ENCODE measurements at regions not wholly inside any gene's neighbourhood (a gene's known extent, or its start where the extent isn't known, plus 50 kb on each side); places are given as distances from the start of the nearest gene placed in this dataset.
"Not testable (repeated sequence)": the region's sequence is repeated elsewhere in the genome, so short reads cannot be mapped to it uniquely, and the experiment has no call there.

GRCh38 chr2:195466427-195466826, 190.6 kb upstream of the SLC39A10 start:
- DNase-seq (ENCODE audit: low read depth): no peak

GRCh38 chr2:195461010-195461409, 196.0 kb upstream of the SLC39A10 start:
- DNase-seq (ENCODE audit: low read depth): no peak

GRCh38 chr2:195458936-195459335, 198.1 kb upstream of the SLC39A10 start:
- DNase-seq (ENCODE audit: low read depth): no peak

- no peak for DNase-seq (ENCODE audit: low read depth)
Observed at GRCh38 chr2:195457873-195458272, 199.2 kb upstream of the SLC39A10 start.

GRCh38 chr2:195456771-195457170, 200.3 kb upstream of the SLC39A10 start:
- no peak for DNase-seq (ENCODE audit: low read depth)

GRCh38 chr2:195451160-195451559, 205.9 kb upstream of the SLC39A10 start:
- no peak for DNase-seq (ENCODE audit: low read depth)

GRCh38 chr2:195450552-195451113, 206.4 kb upstream of the SLC39A10 start:
- no peak for DNase-seq (ENCODE audit: low read depth)

GRCh38 chr2:195447323-195447975, 209.6 kb upstream of the SLC39A10 start:
- no peak for DNase-seq (ENCODE audit: low read depth)

GRCh38 chr2:195445639-195446038, 211.4 kb upstream of the SLC39A10 start:
- no peak for DNase-seq (ENCODE audit: low read depth)

- DNase-seq (ENCODE audit: low read depth): no peak
Observed at GRCh38 chr2:195443926-195444325, 213.1 kb upstream of the SLC39A10 start.

GRCh38 chr2:195442458-195443175, 214.4 kb upstream of the SLC39A10 start:
- no peak for DNase-seq (ENCODE audit: low read depth)

GRCh38 chr2:195438692-195439091, 218.3 kb upstream of the SLC39A10 start:
- DNase-seq (ENCODE audit: low read depth): no peak

- no peak for DNase-seq (ENCODE audit: low read depth)
Observed at GRCh38 chr2:195437521-195437920, 219.5 kb upstream of the SLC39A10 start.

GRCh38 chr2:195434346-195434745, 222.7 kb upstream of the SLC39A10 start:
- DNase-seq (ENCODE audit: low read depth): no peak

- not testable (repeated sequence) for DNase-seq (ENCODE audit: low read depth)
Observed at GRCh38 chr2:195433729-195434128, 223.3 kb upstream of the SLC39A10 start.

GRCh38 chr2:195428673-195429072, 228.4 kb upstream of the SLC39A10 start:
- no peak for DNase-seq (ENCODE audit: low read depth)

GRCh38 chr2:195425328-195425727, 231.7 kb upstream of the SLC39A10 start:
- DNase-seq (ENCODE audit: low read depth): no peak

- no peak for DNase-seq (ENCODE audit: low read depth)
Observed at GRCh38 chr2:195419033-195419432, 238.0 kb upstream of the SLC39A10 start.

- no peak for DNase-seq (ENCODE audit: low read depth)
Observed at GRCh38 chr2:195414537-195415100, 242.4 kb upstream of the SLC39A10 start.

GRCh38 chr2:195413944-195414343, 243.1 kb upstream of the SLC39A10 start:
- DNase-seq (ENCODE audit: low read depth): no peak

GRCh38 chr2:195413422-195413821, 243.6 kb upstream of the SLC39A10 start:
- no peak for DNase-seq (ENCODE audit: low read depth)

- DNase-seq (ENCODE audit: low read depth): no peak
Observed at GRCh38 chr2:195411219-195411687, 245.8 kb upstream of the SLC39A10 start.

- no peak for DNase-seq (ENCODE audit: low read depth)
Observed at GRCh38 chr2:195410074-195410671, 246.9 kb upstream of the SLC39A10 start.

Measured in CMK (cell line).